Endothelial cell of umbilical vein (primary cell): ENCODE measurements at regions not wholly inside any gene's neighbourhood (a gene's known extent, or its start where the extent isn't known, plus 50 kb on each side); places are given as distances from the start of the nearest gene placed in this dataset.

Source experiments
- BruUV-seq: library from RNA; stranded (reverse); fragments of 400-500 nt; replicated peaks from 2 replicates; lab custom pipeline; 2021; lab: Mats Ljungman, UMichigan
- CTCF ChIA-PET: fragments of 300-600, 350-600 bp; sonication (Branson Sonifier 250); formaldehyde crosslinking; loops from one replicate; lab custom pipeline; 2021; ENCODE audit warnings: antibody characterized with exemption, inconsistent platforms; lab: Charles Lee
- POLR2A ChIA-PET: fragments of 300-600, 350-600 bp; sonication (Branson Sonifier 250); formaldehyde crosslinking; loops from one replicate; lab custom pipeline; 2021; ENCODE audit warnings: antibody characterized with exemption, inconsistent platforms; lab: Charles Lee
- DNase-seq: peaks from one replicate; pipeline ENCODE4 v3.0.0-alpha.2; 2011; ENCODE audit warnings: low read depth, low spot score
- FAIRE-seq: peaks from 2 replicates; lab custom pipeline; 2011; peaks lifted over from hg19 to GRCh38; lab: Jason Lieb, UNC
- H2AFZ ChIP-seq: 2 replicates; pipeline ENCODE4 v1.6.0; 2012; ENCODE audit warnings: low read depth, low read length, control low read depth, inconsistent platforms
- H3K27ac ChIP-seq: 2 replicates; pipeline ENCODE4 v1.5.1; 2011; ENCODE audit warnings: low read depth, mild to moderate bottlenecking, control low read depth, low read length, moderate library complexity; ENCODE audit not compliant: insufficient read depth
- H3K27me3 ChIP-seq, 2 experiments: 2 replicates each; pipeline versions ENCODE4 v1.6.0 to v1.6.1; 2011; ENCODE audit warnings: low read length in 2 of 2, mixed read lengths in 1 of 2; ENCODE audit not compliant: control insufficient read depth in 2 of 2, insufficient read depth in 2 of 2
- H3K36me3 ChIP-seq, 2 experiments: 2 replicates in 1 of 2; 3 replicates in 1 of 2; pipeline ENCODE4 v1.5.1; 2011; ENCODE audit warnings: low read length in 2 of 2, mild to moderate bottlenecking in 1 of 2, moderate library complexity in 1 of 2; ENCODE audit not compliant: control insufficient read depth in 2 of 2, insufficient read depth in 2 of 2; ENCODE audit errors: extremely low read depth in 1 of 2
- H3K4me1 ChIP-seq: 3 replicates; pipeline ENCODE4 v1.5.1; 2011; ENCODE audit warnings: mild to moderate bottlenecking, low read length; ENCODE audit not compliant: control insufficient read depth, insufficient read depth; ENCODE audit errors: extremely low read depth
- H3K4me2 ChIP-seq: 2 replicates; pipeline ENCODE4 v1.6.1; 2011; ENCODE audit warnings: low read length, control low read depth, mixed read lengths; ENCODE audit not compliant: insufficient read depth
- H3K4me3 ChIP-seq, 3 experiments: fragments of 200-600 bp in 1 of 3; sonication (generic), shearing (Covaris generic) in 1 of 3; replicated peaks in 1 of 3; 2 replicates each; pipeline ENCODE4 v1.5.1; 2011 to 2016; ENCODE audit warnings: control low read depth in 3 of 3, low read length in 3 of 3, mild to moderate bottlenecking in 2 of 3, inconsistent platforms in 1 of 3, low read depth in 1 of 3, moderate library complexity in 1 of 3; ENCODE audit not compliant: insufficient read depth in 1 of 3
- H3K79me2 ChIP-seq: 2 replicates; pipeline ENCODE4 v1.6.0; 2012; ENCODE audit warnings: low read length, inconsistent platforms; ENCODE audit not compliant: control insufficient read depth, insufficient read depth
- H3K9ac ChIP-seq: replicated peaks from 2 replicates; pipeline ENCODE3; 2011; ENCODE audit warnings: low read length, control low read depth; ENCODE audit not compliant: insufficient read depth; ENCODE audit errors: extremely low read depth
- H3K9me1 ChIP-seq: replicated peaks from 3 replicates; pipeline ENCODE4 v1.6.0; 2011; ENCODE audit warnings: mild to moderate bottlenecking, low read length; ENCODE audit not compliant: control insufficient read depth, insufficient read depth; ENCODE audit errors: extremely low read depth
- H3K9me3 ChIP-seq: replicated peaks from 2 replicates; pipeline ENCODE4 v1.5.1; 2012; ENCODE audit warnings: low read length, inconsistent platforms; ENCODE audit not compliant: control insufficient read depth, insufficient read depth
- H4K20me1 ChIP-seq: replicated peaks from 2 replicates; pipeline ENCODE3; 2011; ENCODE audit warnings: mild to moderate bottlenecking, low read length; ENCODE audit not compliant: control insufficient read depth, insufficient read depth; ENCODE audit errors: extremely low read depth
- EZH2 ChIP-seq: IDR thresholded peaks from 2 replicates; pipeline ENCODE4 v1.6.1; 2012; ENCODE audit warnings: borderline replicate concordance, low read depth, mild to moderate bottlenecking, moderate library complexity, low read length, inconsistent platforms; ENCODE audit not compliant: severe bottlenecking
- FOS ChIP-seq: IDR thresholded peaks from 2 replicates; pipeline ENCODE4 v1.6.1; 2011; ENCODE audit warnings: mild to moderate bottlenecking, low read length, moderate library complexity, borderline replicate concordance; ENCODE audit not compliant: insufficient read depth
- GATA2 ChIP-seq: IDR thresholded peaks from 2 replicates; pipeline ENCODE4 v1.7.0; 2011; ENCODE audit warnings: low read depth, mild to moderate bottlenecking, moderate library complexity, mixed read lengths, low read length; ENCODE audit not compliant: insufficient read length, insufficient read depth
- JUN ChIP-seq: IDR thresholded peaks from 2 replicates; pipeline ENCODE4 v1.6.1; 2011; ENCODE audit warnings: borderline replicate concordance, low read depth; ENCODE audit not compliant: insufficient read length, insufficient read depth
- MAX ChIP-seq: IDR thresholded peaks from 2 replicates; pipeline ENCODE4 v1.6.1; 2011; ENCODE audit not compliant: insufficient read depth, insufficient read length
- MYC ChIP-seq: IDR thresholded peaks from one replicate; pipeline ENCODE4 v1.6.1; 2011; ENCODE audit warnings: mild to moderate bottlenecking, low read depth, low read length
- POLR2A ChIP-seq: IDR thresholded peaks from 2 replicates; pipeline ENCODE4 v1.6.1; 2012; ENCODE audit warnings: low read depth, mild to moderate bottlenecking, control low read depth, low read length
- POLR2AphosphoS5 ChIP-seq: IDR thresholded peaks from 2 replicates; pipeline ENCODE4 v1.6.1; 2012; ENCODE audit warnings: low read depth, mild to moderate bottlenecking, control low read depth, low read length, moderate library complexity; ENCODE audit not compliant: insufficient read depth
- dilution Hi-C: fragments of 300-500 bp; cut with MboI; formaldehyde crosslinking; loops from one replicate; pipeline ENCODE4 v1.15.0; 2019; ENCODE audit warnings: low sequenced_read_pairs; ENCODE audit not compliant: extremely low pct_ligation_motif_present
- intact Hi-C: fragments of 100-400 bp; cut with micrococcal nuclease; formaldehyde crosslinking; loops from one replicate; pipeline ENCODE4 v1.10.0; 2022
- TF ChIP-seq, protein P1 (sequence below), 2 donors: IDR thresholded peaks; 1 replicate in 1 of 2; 2 replicates in 1 of 2; pipeline ENCODE4 v1.5.1; 2011; ENCODE audit warnings: low read length in 2 of 2, mild to moderate bottlenecking in 2 of 2, moderate library complexity in 2 of 2, control low read depth in 1 of 2, inconsistent platforms in 1 of 2, low read depth in 1 of 2; ENCODE audit not compliant: insufficient read depth in 1 of 2; ENCODE audit errors: extremely low read depth in 1 of 2

GRCh38 chr10:31614611-31615010 is 295.6 kb downstream of the ZEB1 start:
- no peaks in the 10 kb centered on the region for H4K20me1 ChIP-seq
- no peaks in the 10 kb centered on the region for H3K36me3 ChIP-seq
- no peak overlapping the region for H3K4me3 ChIP-seq
- no peaks in the 10 kb centered on the region for H3K9me3 ChIP-seq
- no peak overlapping the region for H3K27ac ChIP-seq
- H3K4me2 ChIP-seq, result no peak overlapping the region
- no peak overlapping the region for H3K9ac ChIP-seq
- dilution Hi-C loops (no loop called here), intact Hi-C loops (no loop called here)
- ChIA-PET CTCF (no interaction called here), POLR2A (no interaction called here)
- FAIRE-seq (no peak), DNase-seq (no peak)
- H3K9me1 ChIP-seq, result no peaks in the 10 kb centered on the region
- no peaks in the 10 kb centered on the region for H3K79me2 ChIP-seq
- BruUV-seq, result no TSS peak
- no peak for TF ChIP-seq POLR2AphosphoS5
- TF ChIP-seq POLR2A, result no peak
- no peak for TF ChIP-seq MYC
- TF ChIP-seq FOS, result no peak
- no peak for TF ChIP-seq MAX
- no peak for TF ChIP-seq EZH2
- no peak for TF ChIP-seq JUN
- TF ChIP-seq GATA2, result no peak
- TF ChIP-seq, protein P1, sequence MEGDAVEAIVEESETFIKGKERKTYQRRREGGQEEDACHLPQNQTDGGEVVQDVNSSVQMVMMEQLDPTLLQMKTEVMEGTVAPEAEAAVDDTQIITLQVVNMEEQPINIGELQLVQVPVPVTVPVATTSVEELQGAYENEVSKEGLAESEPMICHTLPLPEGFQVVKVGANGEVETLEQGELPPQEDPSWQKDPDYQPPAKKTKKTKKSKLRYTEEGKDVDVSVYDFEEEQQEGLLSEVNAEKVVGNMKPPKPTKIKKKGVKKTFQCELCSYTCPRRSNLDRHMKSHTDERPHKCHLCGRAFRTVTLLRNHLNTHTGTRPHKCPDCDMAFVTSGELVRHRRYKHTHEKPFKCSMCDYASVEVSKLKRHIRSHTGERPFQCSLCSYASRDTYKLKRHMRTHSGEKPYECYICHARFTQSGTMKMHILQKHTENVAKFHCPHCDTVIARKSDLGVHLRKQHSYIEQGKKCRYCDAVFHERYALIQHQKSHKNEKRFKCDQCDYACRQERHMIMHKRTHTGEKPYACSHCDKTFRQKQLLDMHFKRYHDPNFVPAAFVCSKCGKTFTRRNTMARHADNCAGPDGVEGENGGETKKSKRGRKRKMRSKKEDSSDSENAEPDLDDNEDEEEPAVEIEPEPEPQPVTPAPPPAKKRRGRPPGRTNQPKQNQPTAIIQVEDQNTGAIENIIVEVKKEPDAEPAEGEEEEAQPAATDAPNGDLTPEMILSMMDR (IDR thresholded peaks at IDR 0.05; ENCODE audit: extremely low read depth in 1 of 2, insufficient read depth in 1 of 2, low read depth in 1 of 2, low read length in 2 of 2), result no peak
- peaks cover 0 to 9% of the 10 kb centered on the region in 2 experiments for H3K27me3 ChIP-seq
- H3K4me1 ChIP-seq, result no peaks in the 10 kb centered on the region
- H2AFZ ChIP-seq, result no peak overlapping the region
